DOHH2 (cell line): ENCODE measurements at regions not wholly inside any gene's neighbourhood (a gene's known extent, or its start where the extent isn't known, plus 50 kb on each side); places are given as distances from the start of the nearest gene placed in this dataset.

ENCODE experiments used
- H3F3A ChIP-seq: fragments of 200-600 bp; sonication (generic), shearing (Covaris generic); 2 replicates; pipeline ENCODE4 v1.6.0; 2016; ENCODE audit warnings: antibody characterized with exemption, mild to moderate bottlenecking; ENCODE audit not compliant: control insufficient read depth, insufficient read depth
- H3K27ac ChIP-seq: fragments of 200-600 bp; sonication (generic); 2 replicates; pipeline ENCODE4 v1.5.1; 2014; ENCODE audit warnings: low read depth, mild to moderate bottlenecking, low read length, moderate library complexity
- H3K27me3 ChIP-seq: fragments of 200-600 bp; sonication (generic); 2 replicates; pipeline ENCODE4 v1.6.1; 2014; ENCODE audit warnings: mild to moderate bottlenecking, low read length, mixed read lengths; ENCODE audit not compliant: control insufficient read depth
- H3K36me3 ChIP-seq: fragments of 200-600 bp; sonication (generic); 2 replicates; pipeline ENCODE4 v1.6.1; 2014; ENCODE audit warnings: mild to moderate bottlenecking, low read length, moderate library complexity, mixed read lengths; ENCODE audit not compliant: control insufficient read depth
- H3K4me1 ChIP-seq: fragments of 200-600 bp; sonication (generic); 2 replicates; pipeline ENCODE4 v1.6.1; 2014; ENCODE audit warnings: mild to moderate bottlenecking, low read length, mixed read lengths; ENCODE audit not compliant: control insufficient read depth
- H3K4me2 ChIP-seq: fragments of 200-600 bp; sonication (generic); 2 replicates; pipeline ENCODE4 v1.6.0; 2014; ENCODE audit warnings: mild to moderate bottlenecking, low read length, moderate library complexity
- H3K4me3 ChIP-seq: fragments of 200-600 bp; sonication (generic); 2 replicates; pipeline ENCODE4 v1.5.1; 2014; ENCODE audit warnings: mild to moderate bottlenecking, low read length, mixed read lengths
- H3K79me2 ChIP-seq: fragments of 200-600 bp; sonication (generic); 2 replicates; pipeline ENCODE4 v1.6.1; 2014; ENCODE audit warnings: mild to moderate bottlenecking, low read length, mixed read lengths; ENCODE audit not compliant: control insufficient read depth
- H3K9me2 ChIP-seq: fragments of 200-600 bp; sonication (generic); replicated peaks from 2 replicates; pipeline ENCODE4 v1.6.1; 2014; ENCODE audit warnings: mild to moderate bottlenecking, low read length, mixed read lengths; ENCODE audit not compliant: control insufficient read depth
- H3K9me3 ChIP-seq: fragments of 200-600 bp; sonication (generic); 2 replicates; pipeline ENCODE4 v1.6.1; 2014; ENCODE audit warnings: antibody characterized with exemption, low read length, mixed read lengths; ENCODE audit not compliant: control insufficient read depth, insufficient read depth
- H4K20me1 ChIP-seq: fragments of 200-600 bp; sonication (generic); 2 replicates; pipeline ENCODE4 v1.6.0; 2014; ENCODE audit warnings: low read depth, mild to moderate bottlenecking, antibody characterized with exemption, low read length, moderate library complexity; ENCODE audit not compliant: control insufficient read depth, insufficient read depth
- EZH2phosphoT487 ChIP-seq: fragments of 200-600 bp; sonication (generic); IDR thresholded peaks from 2 replicates; pipeline ENCODE4 v1.6.1; 2017; ENCODE audit warnings: borderline replicate concordance, mild to moderate bottlenecking, antibody characterized with exemption, low read length, moderate library complexity, mixed read lengths
- TF ChIP-seq, protein P1 (sequence below): fragments of 200-600 bp; sonication (generic); IDR thresholded peaks from one replicate; pipeline ENCODE4 v1.5.1; 2014; ENCODE audit warnings: antibody characterized with exemption, mild to moderate bottlenecking, low read depth, low read length; ENCODE audit not compliant: poor library complexity, severe bottlenecking

DNA sequence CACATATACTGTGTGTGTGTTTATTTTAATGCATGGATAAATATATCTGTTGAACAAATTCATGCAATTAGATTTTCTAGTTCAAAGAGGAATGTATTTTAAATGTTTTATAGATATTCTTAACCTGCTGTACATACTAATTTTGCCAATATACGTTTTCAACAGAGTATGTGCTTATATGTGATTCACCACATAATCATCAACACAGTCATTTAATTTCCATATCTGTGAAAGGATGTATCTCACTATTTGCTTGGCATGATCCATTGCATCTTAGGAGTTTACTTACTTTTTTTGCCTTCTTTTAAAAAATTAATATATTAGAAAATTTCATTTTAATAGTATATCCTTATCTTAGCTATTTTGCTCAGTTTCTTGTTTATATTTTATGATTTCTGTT is 902.3 kb upstream of the CITED2 start:
- Histone ChIP-seq H3K79me2 (no peaks in the 10 kb centered on the region), H3K9me3 (no peaks in the 10 kb centered on the region), H3K4me2 (no peak overlapping the region), H3K4me3 (no peak overlapping the region), H3K27ac (no peak overlapping the region), H3F3A (no peaks in the 10 kb centered on the region), H4K20me1 (no peaks in the 10 kb centered on the region), H3K27me3 (no peaks in the 10 kb centered on the region), H3K36me3 (no peaks in the 10 kb centered on the region), H3K4me1 (no peaks in the 10 kb centered on the region), H3K9me2 (no peaks in the 10 kb centered on the region)
- TF ChIP-seq, protein P1, sequence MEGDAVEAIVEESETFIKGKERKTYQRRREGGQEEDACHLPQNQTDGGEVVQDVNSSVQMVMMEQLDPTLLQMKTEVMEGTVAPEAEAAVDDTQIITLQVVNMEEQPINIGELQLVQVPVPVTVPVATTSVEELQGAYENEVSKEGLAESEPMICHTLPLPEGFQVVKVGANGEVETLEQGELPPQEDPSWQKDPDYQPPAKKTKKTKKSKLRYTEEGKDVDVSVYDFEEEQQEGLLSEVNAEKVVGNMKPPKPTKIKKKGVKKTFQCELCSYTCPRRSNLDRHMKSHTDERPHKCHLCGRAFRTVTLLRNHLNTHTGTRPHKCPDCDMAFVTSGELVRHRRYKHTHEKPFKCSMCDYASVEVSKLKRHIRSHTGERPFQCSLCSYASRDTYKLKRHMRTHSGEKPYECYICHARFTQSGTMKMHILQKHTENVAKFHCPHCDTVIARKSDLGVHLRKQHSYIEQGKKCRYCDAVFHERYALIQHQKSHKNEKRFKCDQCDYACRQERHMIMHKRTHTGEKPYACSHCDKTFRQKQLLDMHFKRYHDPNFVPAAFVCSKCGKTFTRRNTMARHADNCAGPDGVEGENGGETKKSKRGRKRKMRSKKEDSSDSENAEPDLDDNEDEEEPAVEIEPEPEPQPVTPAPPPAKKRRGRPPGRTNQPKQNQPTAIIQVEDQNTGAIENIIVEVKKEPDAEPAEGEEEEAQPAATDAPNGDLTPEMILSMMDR, result no peak

DNA sequence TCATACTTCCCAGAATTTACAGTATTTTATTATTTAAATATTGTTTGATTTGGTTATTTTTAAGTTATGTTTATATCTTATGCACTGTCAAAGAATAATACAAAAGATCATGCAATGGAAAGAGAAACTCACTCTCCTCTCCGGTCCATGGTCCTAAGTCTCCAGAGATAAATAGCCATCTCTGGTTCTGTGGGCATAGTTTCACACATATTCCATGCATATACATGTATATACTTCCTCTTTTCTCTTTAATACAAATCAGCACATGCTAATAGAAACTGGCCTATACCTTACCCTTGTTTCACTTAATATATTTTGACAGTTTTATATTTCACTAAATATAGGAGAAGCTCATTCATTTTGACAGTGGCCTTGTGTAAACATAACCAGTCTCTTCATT is 901.7 kb upstream of the CITED2 start:
- H3K36me3 ChIP-seq, result no peaks in the 10 kb centered on the region
- H4K20me1 ChIP-seq, result no peaks in the 10 kb centered on the region
- no peak overlapping the region for H3K4me2 ChIP-seq
- H3K9me3 ChIP-seq, result no peaks in the 10 kb centered on the region
- H3K4me1 ChIP-seq, result no peaks in the 10 kb centered on the region
- TF ChIP-seq, protein P1, result no peak
- H3K9me2 ChIP-seq, result no peaks in the 10 kb centered on the region
- no peak overlapping the region for H3K4me3 ChIP-seq
- H3K79me2 ChIP-seq, result no peaks in the 10 kb centered on the region
- H3K27ac ChIP-seq, result no peak overlapping the region
- no peaks in the 10 kb centered on the region for H3F3A ChIP-seq
- no peaks in the 10 kb centered on the region for H3K27me3 ChIP-seq

DNA sequence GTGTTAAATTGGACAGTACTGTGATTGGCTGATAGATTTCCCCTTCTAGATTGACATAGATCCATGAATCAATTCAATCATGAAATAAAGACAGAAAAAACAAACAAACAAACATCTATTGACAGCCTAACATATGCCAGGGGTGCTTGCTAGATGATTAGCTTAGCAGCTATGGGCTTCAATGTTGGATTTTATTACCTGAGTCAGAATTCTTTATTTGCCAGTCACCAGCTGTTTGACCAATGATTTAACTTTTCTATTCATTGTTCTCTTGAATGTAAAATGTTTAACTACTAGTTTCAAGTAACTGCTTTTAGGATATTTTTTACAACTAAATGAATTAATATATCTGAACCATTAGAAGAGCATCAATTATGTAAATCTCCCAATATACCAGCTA is 901.3 kb upstream of the CITED2 start:
- H3K79me2 ChIP-seq, result no peaks in the 10 kb centered on the region
- no peaks in the 10 kb centered on the region for H3K9me2 ChIP-seq
- no peaks in the 10 kb centered on the region for H3K27me3 ChIP-seq
- no peak overlapping the region for H3K27ac ChIP-seq
- no peak overlapping the region for H3K4me3 ChIP-seq
- no peaks in the 10 kb centered on the region for H3F3A ChIP-seq
- H3K9me3 ChIP-seq, result no peaks in the 10 kb centered on the region
- no peaks in the 10 kb centered on the region for H4K20me1 ChIP-seq
- no peaks in the 10 kb centered on the region for H3K36me3 ChIP-seq
- no peak overlapping the region for H3K4me2 ChIP-seq
- H3K4me1 ChIP-seq, result no peaks in the 10 kb centered on the region
- TF ChIP-seq, protein P1, result no peak

DNA sequence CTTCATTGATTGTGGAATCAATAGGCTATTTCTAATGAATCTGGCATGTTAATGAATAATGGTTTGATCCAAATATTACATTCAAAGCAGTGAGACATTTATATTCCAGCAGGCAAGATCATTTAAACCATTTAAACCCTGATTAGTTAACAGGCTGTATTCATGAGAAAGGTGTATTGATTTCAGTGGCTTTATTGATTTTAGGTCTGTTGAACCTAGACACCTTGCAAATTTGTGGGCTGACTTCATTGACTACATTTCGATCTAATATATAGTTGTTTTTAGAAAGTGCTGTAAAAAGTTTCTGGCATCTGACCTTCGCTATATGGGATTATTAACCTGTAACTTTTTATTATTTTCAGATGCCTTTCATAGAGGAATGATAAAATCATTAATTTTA is 900.1 kb upstream of the CITED2 start:
- Histone ChIP-seq H3K4me1 (no peaks in the 10 kb centered on the region), H3K27ac (no peak overlapping the region), H3K9me3 (no peaks in the 10 kb centered on the region), H3K9me2 (no peaks in the 10 kb centered on the region), H3K27me3 (no peaks in the 10 kb centered on the region), H4K20me1 (no peaks in the 10 kb centered on the region), H3K79me2 (no peaks in the 10 kb centered on the region), H3K36me3 (no peaks in the 10 kb centered on the region), H3K4me3 (no peak overlapping the region), H3K4me2 (no peak overlapping the region), H3F3A (no peaks in the 10 kb centered on the region)
- TF ChIP-seq EZH2phosphoT487, result no peak
- TF ChIP-seq, protein P1, result no peak
